ENCODE measurements at regions not wholly inside any gene's neighbourhood (a gene's known extent, or its start where the extent isn't known, plus 50 kb on each side); places are given as distances from the start of the nearest gene placed in this dataset.

- Histone ChIP-seq H3K9ac (ENCODE audit: low read depth, low read length) (no peak overlapping the region), H2BK120ac (ENCODE audit: low read depth, low read length) (no peak overlapping the region), H3K9me3 (ENCODE audit: control insufficient read depth, insufficient read depth, low read length) (no peaks in the 10 kb centered on the region), H3K56ac (ENCODE audit: extremely low read depth, insufficient read depth, low read length) (no peak overlapping the region), H4K91ac (ENCODE audit: insufficient read depth, low read depth, low read length) (no peak overlapping the region), H2BK20ac (ENCODE audit: low read depth, low read length) (no peak overlapping the region), H4K20me1 (ENCODE audit: insufficient read depth, low read length) (no peaks in the 10 kb centered on the region), H4K5ac (ENCODE audit: low read depth, low read length) (no peak overlapping the region), H3K4me2 (ENCODE audit: low read depth, low read length) (no peak overlapping the region), H3K27me3 (ENCODE audit: control insufficient read depth, insufficient read depth, low read length) (no peaks in the 10 kb centered on the region), H3K4me1 (ENCODE audit: control insufficient read depth, insufficient read depth, low read length) (no peaks in the 10 kb centered on the region), H3K23ac (ENCODE audit: low read depth, low read length) (no peak overlapping the region), H3K27ac (ENCODE audit: insufficient read depth, low read length) (no peak overlapping the region), H3K18ac (ENCODE audit: low read depth, low read length) (no peak overlapping the region), H3K79me1 (ENCODE audit: low read depth in 1 of 2, low read length in 2 of 2) (no peaks in the 10 kb centered on the region), H3K4me3 (ENCODE audit: insufficient read depth, low read depth, low read length) (no peak overlapping the region), H2BK5ac (ENCODE audit: low read depth, low read length, poor library complexity, severe bottlenecking) (no peak overlapping the region), H3K9me1 (ENCODE audit: insufficient read depth, low read length) (no peaks in the 10 kb centered on the region), H3K4ac (ENCODE audit: low read depth, low read length) (no peak overlapping the region), H2AK9ac (replicated peaks; ENCODE audit: low read depth, low read length, poor library complexity) (no peak overlapping the region), H3K36me3 (ENCODE audit: control insufficient read depth, insufficient read depth, low read length) (no peaks in the 10 kb centered on the region), H3K14ac (replicated peaks; ENCODE audit: low read depth, low read length) (no peak overlapping the region), H4K8ac (ENCODE audit: low read depth in 2 of 2, low read length in 2 of 2) (no peak overlapping the region), H2BK15ac (ENCODE audit: low read depth, low read length) (no peak overlapping the region), H2AFZ (replicated peaks; ENCODE audit: low read length, poor library complexity) (no peak overlapping the region), H2AK5ac (ENCODE audit: low read depth, low read length) (no peak overlapping the region)
- ChIA-PET POLR2A (ENCODE audit: unreplicated experiment) (no interaction called here), CTCF (interaction anchor here (0.7 kb wide), 1 partner anchor 1665 kb away, joined by 3 read pairs; no protein-coding TSS in a partner anchor)
- TF ChIP-seq MAFK (IDR thresholded peaks at IDR 0.05; ENCODE audit: low read depth, low read length): no peak
- no peak for TF ChIP-seq ELK1 (IDR thresholded peaks at IDR 0.05; ENCODE audit: borderline replicate concordance, low read depth, low read length)
- no peak for TF ChIP-seq CEBPB (IDR thresholded peaks at IDR 0.05; ENCODE audit: low read depth, low read length)
- TF ChIP-seq CHD1 (IDR thresholded peaks at IDR 0.05; ENCODE audit: low read depth, low read length): no peak
- no peak for TF ChIP-seq MAZ (IDR thresholded peaks at IDR 0.05; ENCODE audit: borderline replicate concordance, low read depth, low read length)
- TF ChIP-seq RAD21 (IDR thresholded peaks at IDR 0.05; ENCODE audit: low read length): no peak
- no peak for TF ChIP-seq FOS (IDR thresholded peaks at IDR 0.05; ENCODE audit: low read depth, low read length)
- TF ChIP-seq RFX5 (IDR thresholded peaks at IDR 0.05; ENCODE audit: low read depth, low read length): no peak
- no peak for TF ChIP-seq NFE2L2 (IDR thresholded peaks at IDR 0.05; ENCODE audit: low read depth, low read length)
- no peak for TF ChIP-seq BHLHE40 (IDR thresholded peaks at IDR 0.05; ENCODE audit: low read depth, low read length)
- TF ChIP-seq CTCF (conservative IDR thresholded peaks at IDR 0.05; ENCODE audit: low read depth, low read length): no peak
- TF ChIP-seq SMC3 (IDR thresholded peaks at IDR 0.05; ENCODE audit: low read depth, low read length): no peak
- no peak for TF ChIP-seq MXI1 (IDR thresholded peaks at IDR 0.05; ENCODE audit: borderline replicate concordance, low read depth, low read length)
- TF ChIP-seq RCOR1 (IDR thresholded peaks at IDR 0.05; ENCODE audit: insufficient replicate concordance, low read length): no peak
- TF ChIP-seq USF2 (IDR thresholded peaks at IDR 0.05; ENCODE audit: low read depth, low read length): no peak
- TF ChIP-seq POLR2A (IDR thresholded peaks at IDR 0.05; ENCODE audit: low read depth, low read length): no peak
- DNase-seq (no peak), ATAC-seq (ENCODE audit: low read depth) (no peak)
- no CpG with 5 or more reads among the region's 2 CpGs for WGBS, 2 experiments (ENCODE audit: extremely low coverage in 2 of 2, insufficient read length in 1 of 2)
- dilution Hi-C loops (cut with HindIII; ENCODE audit: low sequenced_read_pairs, unreplicated experiment): no loop called here
- BruUV-seq (replicated peaks): no TSS peak
- in situ Hi-C loops (cut with MboI; ENCODE audit: low sequenced_read_pairs): no loop called here
- intact Hi-C loops (cut with micrococcal nuclease): no loop called here
Observed at GRCh38 chr3:24648063-24648462, 153.4 kb upstream of the THRB start.
